ENCODE measurements at regions not wholly inside any gene's neighbourhood (a gene's known extent, or its start where the extent isn't known, plus 50 kb on each side); places are given as distances from the start of the nearest gene placed in this dataset.
"Not testable (repeated sequence)": the region's sequence is repeated elsewhere in the genome, so short reads cannot be mapped to it uniquely, and the experiment has no call there.

- DNase-seq: no peak
Measured at GRCh38 chr14:22152161-22152870, 436.7 kb downstream of the DAD1 start.

- no peak for DNase-seq
Measured at GRCh38 chr14:22151121-22151520, 437.9 kb downstream of the DAD1 start.

GRCh38 chr14:22149058-22149457 is 440.0 kb downstream of the DAD1 start:
- no peak for DNase-seq

GRCh38 chr14:22147716-22148115 is 441.3 kb downstream of the DAD1 start:
- no peak for DNase-seq

- no peak for DNase-seq
Measured at GRCh38 chr14:22143363-22143762, 445.7 kb downstream of the DAD1 start.

- no peak for DNase-seq
Measured at GRCh38 chr14:22140633-22141032, 448.4 kb downstream of the DAD1 start.

GRCh38 chr14:22131749-22132476 is 457.1 kb downstream of the DAD1 start:
- DNase-seq: no peak

GRCh38 chr14:22124073-22124613 is 450.5 kb upstream of the OR4E1 start:
- no peak for DNase-seq

GRCh38 chr14:22122829-22123560 is 449.4 kb upstream of the OR4E1 start:
- no peak for DNase-seq

- DNase-seq: no peak
Measured at GRCh38 chr14:22122227-22122818, 448.7 kb upstream of the OR4E1 start.

GRCh38 chr14:22118899-22119477 is 445.4 kb upstream of the OR4E1 start:
- DNase-seq: no peak

GRCh38 chr14:22113401-22113800 is 439.8 kb upstream of the OR4E1 start:
- no peak for DNase-seq

- DNase-seq: no peak
Measured at GRCh38 chr14:22112004-22112403, 438.4 kb upstream of the OR4E1 start.

- DNase-seq: no peak
Measured at GRCh38 chr14:22107753-22108152, 434.1 kb upstream of the OR4E1 start.

- no peak for DNase-seq
Measured at GRCh38 chr14:22106700-22107697, 433.4 kb upstream of the OR4E1 start.

- no peak for DNase-seq
Measured at GRCh38 chr14:22105624-22106006, 432.0 kb upstream of the OR4E1 start.

GRCh38 chr14:22105006-22105623 is 431.5 kb upstream of the OR4E1 start:
- no peak for DNase-seq

- DNase-seq: not testable (repeated sequence)
Measured at GRCh38 chr14:22100764-22101120, 427.1 kb upstream of the OR4E1 start.

- DNase-seq: peak; percentile 22
Measured at GRCh38 chr14:22099942-22100763, 426.5 kb upstream of the OR4E1 start.

- DNase-seq: no peak
Measured at GRCh38 chr14:22098435-22098834, 424.8 kb upstream of the OR4E1 start.
